Amniotic epithelial cell (primary cell): ENCODE measurements at regions not wholly inside any gene's neighbourhood (a gene's known extent, or its start where the extent isn't known, plus 50 kb on each side); places are given as distances from the start of the nearest gene placed in this dataset.

ENCODE experiments used
- DNase-seq: peaks from one replicate; pipeline ENCODE4 v3.0.0-alpha.2; 2010; ENCODE audit warnings: low read depth

GRCh38 chr9:84450029-84450428 lies 109.5 kb upstream of the SLC28A3 start:
- DNase-seq = no peak

GRCh38 chr9:84456527-84456926 lies 116.0 kb upstream of the SLC28A3 start:
- no peak for DNase-seq

GRCh38 chr9:84460695-84461094 lies 120.1 kb upstream of the SLC28A3 start:
- no peak for DNase-seq

- DNase-seq = no peak
Measured at GRCh38 chr9:84463272-84463671, 122.7 kb upstream of the SLC28A3 start.

- no peak for DNase-seq
Measured at GRCh38 chr9:84466580-84467285, 126.2 kb upstream of the SLC28A3 start.

- no peak for DNase-seq
Measured at GRCh38 chr9:84471816-84472215, 131.3 kb upstream of the SLC28A3 start.

- no peak for DNase-seq
Measured at GRCh38 chr9:84478996-84479395, 138.4 kb upstream of the SLC28A3 start.

GRCh38 chr9:84480071-84480470 lies 139.5 kb upstream of the SLC28A3 start:
- DNase-seq = no peak

- no peak for DNase-seq
Measured at GRCh38 chr9:84481231-84481630, 140.7 kb upstream of the SLC28A3 start.

- no peak for DNase-seq
Measured at GRCh38 chr9:84481636-84482218, 141.2 kb upstream of the SLC28A3 start.

- DNase-seq = no peak
Measured at GRCh38 chr9:84482607-84483006, 142.0 kb upstream of the SLC28A3 start.

- no peak for DNase-seq
Measured at GRCh38 chr9:84484172-84484571, 143.6 kb upstream of the SLC28A3 start.

- DNase-seq = no peak
Measured at GRCh38 chr9:84485539-84485938, 145.0 kb upstream of the SLC28A3 start.

GRCh38 chr9:84486663-84487062 lies 146.1 kb upstream of the SLC28A3 start:
- DNase-seq = no peak

GRCh38 chr9:84490206-84490841 lies 149.8 kb upstream of the SLC28A3 start:
- DNase-seq = no peak

GRCh38 chr9:84490842-84491325 lies 150.3 kb upstream of the SLC28A3 start:
- DNase-seq = no peak

GRCh38 chr9:84492366-84493159 lies 152.0 kb upstream of the SLC28A3 start:
- no peak for DNase-seq

GRCh38 chr9:84493284-84493947 lies 152.9 kb upstream of the SLC28A3 start:
- DNase-seq = no peak

- DNase-seq = no peak
Measured at GRCh38 chr9:84499969-84500582, 159.5 kb upstream of the SLC28A3 start.

- no peak for DNase-seq
Measured at GRCh38 chr9:84500826-84501225, 160.3 kb upstream of the SLC28A3 start.

GRCh38 chr9:84501587-84501986 lies 161.0 kb upstream of the SLC28A3 start:
- DNase-seq = no peak

- DNase-seq = no peak
Measured at GRCh38 chr9:84502066-84502465, 161.5 kb upstream of the SLC28A3 start.
